ENCODE measurements at regions not wholly inside any gene's neighbourhood (a gene's known extent, or its start where the extent isn't known, plus 50 kb on each side); places are given as distances from the start of the nearest gene placed in this dataset.

GRCh38 chr4:103918214-103918613, 198.4 kb upstream of the TACR3 start:
- no peaks in the 10 kb centered on the region for H3K27me3 Mint-ChIP-seq (ENCODE audit: low read depth)
- Histone ChIP-seq H2BK15ac (ENCODE audit: low read depth, low read length) (no peak overlapping the region), H3K4me2 (ENCODE audit: insufficient read depth, insufficient read length, low read length) (no peak overlapping the region), H3K4me1 (ENCODE audit: insufficient read depth, low read length) (no peaks in the 10 kb centered on the region), H3T11ph (ENCODE audit: low read length) (no peak overlapping the region), H3K4ac (ENCODE audit: low read depth, low read length) (no peak overlapping the region), H3K18ac (ENCODE audit: insufficient read length, low read depth, low read length) (no peak overlapping the region), H2BK5ac (ENCODE audit: insufficient read length, low read length) (no peak overlapping the region), H2AFZ (ENCODE audit: low read length) (no peak overlapping the region), H3K14ac (ENCODE audit: insufficient read depth, low read length) (no peak overlapping the region), H4K5ac (ENCODE audit: insufficient read length, low read depth, low read length) (no peak overlapping the region), H2AK5ac (ENCODE audit: insufficient read length, low read length) (no peak overlapping the region), H2BK12ac (ENCODE audit: insufficient read length, low read depth, low read length) (no peak overlapping the region), H3K56ac (ENCODE audit: insufficient read length, low read depth, low read length) (no peak overlapping the region), H2BK20ac (ENCODE audit: low read depth, low read length, poor library complexity, severe bottlenecking) (no peak overlapping the region), H3K9me3 (ENCODE audit: control insufficient read depth, low read depth, low read length) (no peaks in the 10 kb centered on the region), H4K91ac (ENCODE audit: insufficient read length, low read depth, low read length) (no peak overlapping the region), H3K27me3 (ENCODE audit: insufficient read depth, low read length) (no peaks in the 10 kb centered on the region), H3K27ac (ENCODE audit: insufficient read length, low read depth, low read length) (no peak overlapping the region), H2BK120ac (ENCODE audit: low read depth, low read length, poor library complexity, severe bottlenecking) (no peak overlapping the region), H3K23ac (ENCODE audit: insufficient read length, low read depth, low read length) (no peak overlapping the region), H3K79me1 (ENCODE audit: insufficient read depth, low read depth, low read length, poor library complexity, severe bottlenecking) (no peaks in the 10 kb centered on the region), H3K23me2 (ENCODE audit: insufficient read length, low read depth, low read length, poor library complexity, severe bottlenecking) (no peaks in the 10 kb centered on the region), H3K9ac (ENCODE audit: extremely low read depth, insufficient read length, low read length) (no peak overlapping the region), H4K20me1 (ENCODE audit: control insufficient read depth, insufficient read depth, insufficient read length) (no peaks in the 10 kb centered on the region), H3K79me2 (ENCODE audit: insufficient read depth, low read length) (no peaks in the 10 kb centered on the region), H4K8ac (replicated peaks; ENCODE audit: insufficient read length, low read depth, low read length) (no peak overlapping the region)
- no peak overlapping the region for H3K4me3 Mint-ChIP-seq
- no peak for DNase-seq
- TF ChIP-seq, protein P1, sequence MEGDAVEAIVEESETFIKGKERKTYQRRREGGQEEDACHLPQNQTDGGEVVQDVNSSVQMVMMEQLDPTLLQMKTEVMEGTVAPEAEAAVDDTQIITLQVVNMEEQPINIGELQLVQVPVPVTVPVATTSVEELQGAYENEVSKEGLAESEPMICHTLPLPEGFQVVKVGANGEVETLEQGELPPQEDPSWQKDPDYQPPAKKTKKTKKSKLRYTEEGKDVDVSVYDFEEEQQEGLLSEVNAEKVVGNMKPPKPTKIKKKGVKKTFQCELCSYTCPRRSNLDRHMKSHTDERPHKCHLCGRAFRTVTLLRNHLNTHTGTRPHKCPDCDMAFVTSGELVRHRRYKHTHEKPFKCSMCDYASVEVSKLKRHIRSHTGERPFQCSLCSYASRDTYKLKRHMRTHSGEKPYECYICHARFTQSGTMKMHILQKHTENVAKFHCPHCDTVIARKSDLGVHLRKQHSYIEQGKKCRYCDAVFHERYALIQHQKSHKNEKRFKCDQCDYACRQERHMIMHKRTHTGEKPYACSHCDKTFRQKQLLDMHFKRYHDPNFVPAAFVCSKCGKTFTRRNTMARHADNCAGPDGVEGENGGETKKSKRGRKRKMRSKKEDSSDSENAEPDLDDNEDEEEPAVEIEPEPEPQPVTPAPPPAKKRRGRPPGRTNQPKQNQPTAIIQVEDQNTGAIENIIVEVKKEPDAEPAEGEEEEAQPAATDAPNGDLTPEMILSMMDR (conservative IDR thresholded peaks at IDR 0.05): no peak
- WGBS (ENCODE audit: extremely low coverage, insufficient read length, low lambda C conversion rate): no CpG with 5 or more reads among the region's 1 CpG
- no peaks in the 10 kb centered on the region for H3K9me3 Mint-ChIP-seq
- no peaks in the 10 kb centered on the region for H3K4me1 Mint-ChIP-seq
- H3K36me3 Mint-ChIP-seq (ENCODE audit: insufficient read depth in 1 of 3, low read depth in 3 of 3): no peaks in the 10 kb centered on the region
- no peak overlapping the region for H3K27ac Mint-ChIP-seq

Measured in H9 (cell line).